IPS-NIHi7 (cell line): ENCODE measurements at regions not wholly inside any gene's neighbourhood (a gene's known extent, or its start where the extent isn't known, plus 50 kb on each side); places are given as distances from the start of the nearest gene placed in this dataset.

Experiments used
- DNase-seq: peaks from one replicate; pipeline ENCODE4 v3.0.0; 2012; ENCODE audit warnings: mixed read lengths; ENCODE audit errors: extremely low spot score

- DNase-seq: no peak
Observed at GRCh38 chr15:87245592-87245991, 1010.9 kb downstream of the NTRK3 start.

GRCh38 chr15:87243474-87243873 lies 1013.1 kb downstream of the NTRK3 start:
- no peak for DNase-seq

- DNase-seq: no peak
Observed at GRCh38 chr15:87239582-87240230, 1016.8 kb downstream of the NTRK3 start.

- no peak for DNase-seq
Observed at GRCh38 chr15:87238451-87239068, 1018.0 kb downstream of the NTRK3 start.

GRCh38 chr15:87228460-87228859 lies 1028.1 kb downstream of the NTRK3 start:
- no peak for DNase-seq

- no peak for DNase-seq
Observed at GRCh38 chr15:87227846-87228245, 1028.7 kb downstream of the NTRK3 start.

GRCh38 chr15:87225436-87225835 lies 1031.1 kb downstream of the NTRK3 start:
- DNase-seq: no peak

- DNase-seq: no peak
Observed at GRCh38 chr15:87224404-87224803, 1032.1 kb downstream of the NTRK3 start.

GRCh38 chr15:87219650-87220615 lies 1036.6 kb downstream of the NTRK3 start:
- DNase-seq: no peak

GRCh38 chr15:87215100-87215499 lies 1041.4 kb downstream of the NTRK3 start:
- DNase-seq: no peak

- no peak for DNase-seq
Observed at GRCh38 chr15:87213626-87214025, 1042.9 kb downstream of the NTRK3 start.

GRCh38 chr15:87212041-87212440 lies 1044.5 kb downstream of the NTRK3 start:
- no peak for DNase-seq

GRCh38 chr15:87211547-87211946 lies 1045.0 kb downstream of the NTRK3 start:
- no peak for DNase-seq

GRCh38 chr15:87209891-87210689 lies 1046.4 kb downstream of the NTRK3 start:
- DNase-seq: no peak

- DNase-seq: no peak
Observed at GRCh38 chr15:87207990-87208580, 1048.5 kb downstream of the NTRK3 start.

GRCh38 chr15:87207251-87207650 lies 1049.3 kb downstream of the NTRK3 start:
- DNase-seq: no peak

GRCh38 chr15:87201986-87202385 lies 1054.6 kb downstream of the NTRK3 start:
- no peak for DNase-seq

GRCh38 chr15:87200149-87200548 lies 1056.4 kb downstream of the NTRK3 start:
- no peak for DNase-seq

- DNase-seq: no peak
Observed at GRCh38 chr15:87197981-87198380, 1058.6 kb downstream of the NTRK3 start.

- DNase-seq: no peak
Observed at GRCh38 chr15:87196498-87196897, 1060.0 kb downstream of the NTRK3 start.

- DNase-seq: no peak
Observed at GRCh38 chr15:87193481-87193880, 1063.1 kb downstream of the NTRK3 start.
